Hippocampal formation (tissue), 2 donors: ENCODE measurements at regions not wholly inside any gene's neighbourhood (a gene's known extent, or its start where the extent isn't known, plus 50 kb on each side); places are given as distances from the start of the nearest gene placed in this dataset.

Experiments
- DNase-seq, 2 donors: peaks; one replicate each; lab custom pipeline; 2025; lab: John Stamatoyannopoulos, UW

- no peak for DNase-seq
These were observed 258.3 kb downstream of the ETS1 start for GRCh38 chr11:128328955-128329551.

GRCh38 chr11:128327274-128327673 lies 260.1 kb downstream of the ETS1 start:
- DNase-seq = no peak

GRCh38 chr11:128326791-128327190 lies 260.6 kb downstream of the ETS1 start:
- DNase-seq = no peak

- no peak for DNase-seq
These were observed 262.7 kb downstream of the ETS1 start for GRCh38 chr11:128324531-128325141.

GRCh38 chr11:128324051-128324481 lies 263.3 kb downstream of the ETS1 start:
- DNase-seq = no peak

- no peak for DNase-seq
These were observed 264.0 kb downstream of the ETS1 start for GRCh38 chr11:128323381-128323780.

- DNase-seq = no peak
These were observed 268.4 kb downstream of the ETS1 start for GRCh38 chr11:128318856-128319474.

- no peak for DNase-seq
These were observed 270.7 kb downstream of the ETS1 start for GRCh38 chr11:128316541-128317227.

GRCh38 chr11:128315933-128316332 lies 271.4 kb downstream of the ETS1 start:
- no peak for DNase-seq

GRCh38 chr11:128313931-128314330 lies 273.4 kb downstream of the ETS1 start:
- DNase-seq = no peak

GRCh38 chr11:128311742-128312719 lies 275.3 kb downstream of the ETS1 start:
- DNase-seq = no peak

- no peak for DNase-seq
These were observed 276.5 kb downstream of the ETS1 start for GRCh38 chr11:128310676-128311445.

GRCh38 chr11:128310005-128310404 lies 277.4 kb downstream of the ETS1 start:
- DNase-seq = no peak

GRCh38 chr11:128308794-128309193 lies 278.6 kb downstream of the ETS1 start:
- no peak for DNase-seq

- DNase-seq = no peak
These were observed 281.8 kb downstream of the ETS1 start for GRCh38 chr11:128305588-128305987.

- no peak for DNase-seq
These were observed 282.5 kb downstream of the ETS1 start for GRCh38 chr11:128304666-128305485.

- DNase-seq = no peak
These were observed 283.2 kb downstream of the ETS1 start for GRCh38 chr11:128304116-128304515.

GRCh38 chr11:128303383-128303782 lies 284.0 kb downstream of the ETS1 start:
- no peak for DNase-seq

GRCh38 chr11:128302425-128303186 lies 284.8 kb downstream of the ETS1 start:
- no peak for DNase-seq
